GM10266 (cell line): ENCODE measurements at regions not wholly inside any gene's neighbourhood (a gene's known extent, or its start where the extent isn't known, plus 50 kb on each side); places are given as distances from the start of the nearest gene placed in this dataset.

ENCODE experiments used
- DNase-seq: peaks from one replicate; pipeline ENCODE4 v3.0.0; 2012; ENCODE audit errors: extremely low spot score
- TF ChIP-seq, protein P1 (sequence below): IDR thresholded peaks from 2 replicates; pipeline ENCODE4 v1.5.1; 2012; ENCODE audit warnings: mild to moderate bottlenecking, low read depth; ENCODE audit not compliant: control insufficient read depth, insufficient read depth; ENCODE audit errors: missing control alignments

- DNase-seq: no peak
- TF ChIP-seq, protein P1, sequence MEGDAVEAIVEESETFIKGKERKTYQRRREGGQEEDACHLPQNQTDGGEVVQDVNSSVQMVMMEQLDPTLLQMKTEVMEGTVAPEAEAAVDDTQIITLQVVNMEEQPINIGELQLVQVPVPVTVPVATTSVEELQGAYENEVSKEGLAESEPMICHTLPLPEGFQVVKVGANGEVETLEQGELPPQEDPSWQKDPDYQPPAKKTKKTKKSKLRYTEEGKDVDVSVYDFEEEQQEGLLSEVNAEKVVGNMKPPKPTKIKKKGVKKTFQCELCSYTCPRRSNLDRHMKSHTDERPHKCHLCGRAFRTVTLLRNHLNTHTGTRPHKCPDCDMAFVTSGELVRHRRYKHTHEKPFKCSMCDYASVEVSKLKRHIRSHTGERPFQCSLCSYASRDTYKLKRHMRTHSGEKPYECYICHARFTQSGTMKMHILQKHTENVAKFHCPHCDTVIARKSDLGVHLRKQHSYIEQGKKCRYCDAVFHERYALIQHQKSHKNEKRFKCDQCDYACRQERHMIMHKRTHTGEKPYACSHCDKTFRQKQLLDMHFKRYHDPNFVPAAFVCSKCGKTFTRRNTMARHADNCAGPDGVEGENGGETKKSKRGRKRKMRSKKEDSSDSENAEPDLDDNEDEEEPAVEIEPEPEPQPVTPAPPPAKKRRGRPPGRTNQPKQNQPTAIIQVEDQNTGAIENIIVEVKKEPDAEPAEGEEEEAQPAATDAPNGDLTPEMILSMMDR: no peak
Measured at GRCh38 chr14:42606839-42607238, 1000.2 kb downstream of the LRFN5 start.

DNA sequence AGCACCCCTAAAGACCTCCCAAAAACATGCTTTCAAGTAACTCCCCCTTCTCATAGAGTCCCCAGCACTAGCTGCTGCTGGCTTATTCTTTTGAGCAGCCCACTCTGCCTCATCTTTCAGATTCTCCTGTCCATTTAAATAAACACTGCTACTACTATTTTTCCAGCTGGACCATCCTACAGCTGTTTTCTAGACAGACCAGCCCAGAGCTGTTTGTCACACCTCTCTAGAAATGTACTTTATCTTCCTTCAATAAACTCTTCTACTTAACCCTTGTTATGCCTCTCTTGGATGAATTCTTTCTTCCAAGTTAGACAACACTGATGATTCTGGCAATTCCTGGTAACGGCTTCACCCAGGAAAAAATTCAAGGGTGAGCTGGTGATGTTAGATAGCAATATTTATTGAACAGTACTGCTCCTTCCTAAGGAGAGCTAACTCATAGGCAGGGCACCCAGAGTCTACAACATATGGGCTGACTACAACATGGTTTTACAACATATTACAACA is 995.7 kb downstream of the LRFN5 start:
- no peak for DNase-seq
- TF ChIP-seq, protein P1: no peak

GRCh38 chr14:42572032-42572431 is 965.4 kb downstream of the LRFN5 start:
- TF ChIP-seq, protein P1: no peak
- DNase-seq: no peak

DNA sequence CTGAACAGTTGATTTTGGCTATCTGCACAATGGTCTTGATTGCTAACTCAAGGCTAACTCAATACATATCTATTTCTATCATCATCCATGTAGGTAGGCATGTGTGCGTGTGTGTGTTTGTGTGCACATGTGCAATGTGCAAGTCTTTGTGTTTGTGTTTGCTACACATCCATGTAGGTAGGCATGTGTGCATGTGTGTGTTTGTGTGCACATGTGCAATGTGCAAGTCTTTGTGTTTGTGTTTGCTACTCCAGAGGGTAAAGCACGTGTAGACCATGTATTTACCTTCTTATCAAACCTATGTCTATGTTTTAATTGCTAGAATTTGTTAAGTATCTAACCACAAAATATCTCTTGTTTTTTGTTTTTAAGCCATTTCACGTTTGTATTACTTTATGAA is 962.6 kb downstream of the LRFN5 start:
- no peak for DNase-seq
- TF ChIP-seq, protein P1: no peak

DNA sequence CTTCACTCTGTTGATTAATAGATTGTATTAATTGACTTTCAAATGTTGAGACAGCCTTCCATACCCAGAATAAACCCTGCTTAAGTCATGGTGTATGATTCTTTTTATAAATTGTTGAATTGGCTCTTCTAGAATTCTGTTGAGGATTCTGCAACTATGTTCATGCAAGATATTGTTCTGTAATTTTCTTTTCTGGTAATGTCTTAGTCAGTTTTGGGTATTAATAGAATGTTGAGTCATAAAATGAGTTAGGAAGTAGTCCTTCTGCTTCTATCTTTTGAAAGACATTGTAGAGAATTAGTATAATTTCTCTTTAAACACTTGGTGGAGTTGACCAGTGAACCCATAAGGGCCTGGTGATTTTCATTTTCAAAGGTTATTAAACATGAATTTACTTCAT is 958.9 kb downstream of the LRFN5 start:
- no peak for DNase-seq
- TF ChIP-seq, protein P1: no peak

GRCh38 chr14:42563313-42563712 is 956.6 kb downstream of the LRFN5 start:
- DNase-seq: no peak
- TF ChIP-seq, protein P1: no peak

DNA sequence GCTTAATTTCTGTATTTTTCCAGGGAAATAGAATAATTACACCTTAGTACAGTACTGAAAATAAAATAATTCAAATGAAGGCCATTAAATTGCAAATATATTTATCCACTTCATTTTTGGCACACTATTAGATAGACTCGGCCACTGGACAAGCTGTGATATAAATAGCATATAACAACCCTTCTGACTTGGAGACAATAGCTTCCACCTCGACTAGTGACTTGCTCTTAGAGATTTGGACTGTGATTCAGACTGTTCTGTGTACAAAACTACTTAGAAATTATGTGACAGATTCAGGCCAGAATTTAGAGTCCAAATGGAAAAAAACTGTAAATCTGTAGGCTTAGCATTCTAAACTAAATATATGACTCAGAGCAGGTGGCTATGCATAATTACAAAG is 949.9 kb downstream of the LRFN5 start:
- no peak for DNase-seq
- TF ChIP-seq, protein P1: no peak

DNA sequence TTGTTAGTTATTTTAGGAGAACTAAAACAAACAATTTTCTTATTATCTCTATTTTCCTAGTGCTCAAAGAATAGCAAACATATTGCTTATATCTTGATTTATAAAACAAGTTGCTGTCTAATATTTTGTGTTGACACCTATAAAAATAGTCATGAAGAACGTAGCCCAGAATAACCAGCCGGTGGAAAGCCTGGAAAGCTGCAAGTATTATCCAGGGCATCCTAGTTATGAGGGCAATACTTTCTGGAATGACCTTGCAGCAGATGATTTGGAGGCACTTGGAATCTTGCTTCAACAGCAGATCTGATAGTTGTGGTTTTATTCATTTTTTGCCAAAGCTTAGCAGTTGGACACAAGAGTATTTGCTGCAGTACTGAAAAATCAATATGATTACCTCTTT is 948.7 kb downstream of the LRFN5 start:
- TF ChIP-seq, protein P1: no peak
- DNase-seq: no peak
